ENCODE measurements at regions not wholly inside any gene's neighbourhood (a gene's known extent, or its start where the extent isn't known, plus 50 kb on each side); places are given as distances from the start of the nearest gene placed in this dataset.

DNA sequence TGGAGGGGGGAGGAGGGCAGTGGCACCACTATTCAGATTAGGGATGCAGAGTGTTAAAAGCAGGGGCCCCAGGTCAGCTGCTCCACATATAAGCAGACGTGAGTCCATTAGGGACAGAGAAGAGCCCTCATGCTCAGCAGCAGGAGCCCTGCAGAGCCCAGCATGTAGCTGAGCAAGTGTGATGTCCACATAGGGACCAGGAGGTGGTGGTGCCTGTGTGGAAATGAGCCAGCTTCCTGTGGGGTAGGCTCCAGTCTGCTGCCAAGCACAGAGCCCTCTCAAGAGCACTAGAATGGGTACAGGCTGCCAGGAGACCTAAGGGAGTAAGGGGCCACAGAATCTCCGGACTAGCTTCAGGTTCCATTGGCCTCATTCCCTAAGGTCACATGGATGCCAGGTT lies 57.9 kb upstream of the MLN start:
- no peak for TF ChIP-seq GABPB1 (CRISPR knock-in tag; IDR thresholded peaks at IDR 0.05)
- TF ChIP-seq, protein P1, sequence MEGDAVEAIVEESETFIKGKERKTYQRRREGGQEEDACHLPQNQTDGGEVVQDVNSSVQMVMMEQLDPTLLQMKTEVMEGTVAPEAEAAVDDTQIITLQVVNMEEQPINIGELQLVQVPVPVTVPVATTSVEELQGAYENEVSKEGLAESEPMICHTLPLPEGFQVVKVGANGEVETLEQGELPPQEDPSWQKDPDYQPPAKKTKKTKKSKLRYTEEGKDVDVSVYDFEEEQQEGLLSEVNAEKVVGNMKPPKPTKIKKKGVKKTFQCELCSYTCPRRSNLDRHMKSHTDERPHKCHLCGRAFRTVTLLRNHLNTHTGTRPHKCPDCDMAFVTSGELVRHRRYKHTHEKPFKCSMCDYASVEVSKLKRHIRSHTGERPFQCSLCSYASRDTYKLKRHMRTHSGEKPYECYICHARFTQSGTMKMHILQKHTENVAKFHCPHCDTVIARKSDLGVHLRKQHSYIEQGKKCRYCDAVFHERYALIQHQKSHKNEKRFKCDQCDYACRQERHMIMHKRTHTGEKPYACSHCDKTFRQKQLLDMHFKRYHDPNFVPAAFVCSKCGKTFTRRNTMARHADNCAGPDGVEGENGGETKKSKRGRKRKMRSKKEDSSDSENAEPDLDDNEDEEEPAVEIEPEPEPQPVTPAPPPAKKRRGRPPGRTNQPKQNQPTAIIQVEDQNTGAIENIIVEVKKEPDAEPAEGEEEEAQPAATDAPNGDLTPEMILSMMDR (IDR thresholded peaks at IDR 0.05), result no peak
- TF ChIP-seq, protein P2, sequence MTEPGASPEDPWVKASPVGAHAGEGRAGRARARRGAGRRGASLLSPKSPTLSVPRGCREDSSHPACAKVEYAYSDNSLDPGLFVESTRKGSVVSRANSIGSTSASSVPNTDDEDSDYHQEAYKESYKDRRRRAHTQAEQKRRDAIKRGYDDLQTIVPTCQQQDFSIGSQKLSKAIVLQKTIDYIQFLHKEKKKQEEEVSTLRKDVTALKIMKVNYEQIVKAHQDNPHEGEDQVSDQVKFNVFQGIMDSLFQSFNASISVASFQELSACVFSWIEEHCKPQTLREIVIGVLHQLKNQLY (CRISPR knock-in tag; IDR thresholded peaks at IDR 0.05), result no peak
